HG02938 (cell line): ENCODE measurements at regions not wholly inside any gene's neighbourhood (a gene's known extent, or its start where the extent isn't known, plus 50 kb on each side); places are given as distances from the start of the nearest gene placed in this dataset.
"Not testable (repeated sequence)": the region's sequence is repeated elsewhere in the genome, so short reads cannot be mapped to it uniquely, and the experiment has no call there.

Source experiments
- ATAC-seq: cut with Tn5 transposase; IDR thresholded peaks from one replicate; pipeline ENCODE4 v1.9.1; 2021; ENCODE audit warnings: mild to moderate bottlenecking, moderate library complexity; ENCODE audit not compliant: unreplicated experiment

DNA sequence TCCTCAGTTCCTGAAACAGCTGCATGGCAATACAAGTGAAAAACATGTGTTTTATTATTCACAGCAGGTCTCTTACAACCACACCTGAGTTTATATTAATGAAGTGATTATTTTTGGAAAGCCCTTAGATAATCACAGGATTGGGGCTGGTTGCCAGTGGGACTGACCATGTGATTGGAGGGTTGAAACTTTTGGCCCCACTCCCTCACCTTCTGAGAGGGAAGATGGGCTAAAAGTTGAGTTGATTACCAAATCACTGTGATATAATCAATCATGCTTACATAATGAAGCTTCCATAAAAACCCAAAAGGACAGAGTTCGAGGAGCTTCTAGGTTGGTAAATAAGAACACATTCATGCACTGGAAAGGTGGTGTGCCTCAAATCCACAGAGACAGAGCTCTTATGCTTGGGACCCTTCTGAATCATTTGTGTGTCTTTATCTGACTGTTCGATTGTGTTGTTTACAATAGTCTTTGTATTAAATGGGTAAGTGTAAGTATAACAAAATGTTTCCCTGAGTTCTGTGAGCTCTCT is 393.9 kb downstream of the RPS24 start:
- ATAC-seq, result no peak

DNA sequence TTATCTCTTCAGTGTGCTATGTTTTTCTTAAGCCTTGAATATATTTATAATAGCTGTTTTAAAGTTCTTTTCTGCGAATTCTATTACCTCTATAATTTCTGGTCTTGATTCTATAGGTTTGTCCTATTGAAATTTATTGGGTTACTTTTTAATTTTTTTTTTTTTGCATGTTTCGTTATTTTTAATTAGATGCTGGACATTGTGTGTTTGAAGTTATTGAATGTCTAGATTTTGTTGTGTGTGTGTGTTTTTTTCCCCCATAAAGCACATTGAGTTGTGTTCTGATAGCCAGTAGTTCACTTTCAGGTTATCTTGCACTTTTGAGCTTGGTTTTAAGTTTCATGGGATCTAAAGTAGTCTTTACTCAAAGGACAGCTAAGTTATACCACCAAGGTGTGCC is 394.9 kb downstream of the RPS24 start:
- ATAC-seq, result no peak

DNA sequence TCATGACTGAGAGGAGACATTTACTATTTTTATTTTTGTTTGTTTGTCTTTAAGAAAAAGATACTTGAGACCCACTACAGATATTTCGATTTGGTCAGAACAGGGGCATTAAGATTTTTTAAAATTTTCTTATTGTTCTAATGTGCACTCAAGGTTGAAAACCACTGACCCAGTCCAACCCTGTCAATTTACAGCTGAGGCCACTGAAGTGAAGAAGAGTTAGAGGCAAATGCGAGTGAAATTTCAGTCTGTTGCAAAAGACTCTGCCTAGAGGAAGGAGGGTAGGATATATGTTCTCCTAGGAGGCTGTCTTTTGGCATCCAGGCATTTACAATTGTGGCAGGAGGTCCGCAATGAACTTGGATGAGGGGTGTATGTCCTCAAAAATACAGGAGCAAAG is 396.3 kb downstream of the RPS24 start:
- no peak for ATAC-seq

DNA sequence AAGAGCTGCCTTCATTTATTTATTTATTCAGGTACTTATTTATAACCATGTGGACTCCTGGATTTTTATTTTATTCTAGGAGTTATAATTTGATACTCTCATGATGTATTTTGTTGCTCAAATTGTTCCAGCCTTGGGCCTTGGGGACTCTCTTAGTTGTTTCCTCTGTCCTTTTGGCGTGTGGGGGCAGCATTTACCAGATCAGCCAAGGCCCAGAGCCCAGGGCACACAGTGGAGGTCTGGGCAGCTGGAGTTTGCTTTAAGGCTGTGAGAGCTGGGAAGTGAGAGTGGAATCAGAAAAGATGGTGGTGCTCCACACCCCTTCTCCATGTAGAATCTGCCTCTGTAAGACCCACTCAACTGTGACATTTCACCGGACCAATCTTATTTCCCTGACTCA is 398.9 kb downstream of the RPS24 start:
- no peak for ATAC-seq

DNA sequence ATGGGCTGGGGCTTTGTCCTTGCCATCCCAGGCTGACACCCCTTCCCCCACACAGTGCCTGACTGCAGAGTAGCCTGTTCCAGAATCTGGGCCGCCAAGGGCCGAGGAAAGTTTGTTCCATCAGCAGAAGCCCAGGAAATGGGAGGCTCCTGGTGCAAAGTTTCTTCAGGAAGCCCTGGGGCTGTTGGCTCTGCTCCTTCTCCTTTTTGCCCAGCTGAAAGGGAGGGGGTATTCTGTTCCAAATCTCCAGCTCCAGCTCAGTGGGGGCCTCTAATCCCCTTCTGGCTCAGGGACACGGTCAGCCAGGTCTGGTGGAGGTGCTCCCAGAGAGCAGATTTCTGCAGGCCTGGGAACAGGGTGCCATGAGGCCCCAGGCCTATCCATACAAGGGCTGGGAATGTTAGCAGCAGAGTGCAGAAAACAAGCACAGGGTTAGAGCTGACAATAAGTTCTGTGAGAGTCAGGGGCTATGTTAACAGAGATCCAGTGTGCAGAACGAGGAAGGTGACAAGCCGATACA is 399.5 kb downstream of the RPS24 start:
- ATAC-seq, result no peak

DNA sequence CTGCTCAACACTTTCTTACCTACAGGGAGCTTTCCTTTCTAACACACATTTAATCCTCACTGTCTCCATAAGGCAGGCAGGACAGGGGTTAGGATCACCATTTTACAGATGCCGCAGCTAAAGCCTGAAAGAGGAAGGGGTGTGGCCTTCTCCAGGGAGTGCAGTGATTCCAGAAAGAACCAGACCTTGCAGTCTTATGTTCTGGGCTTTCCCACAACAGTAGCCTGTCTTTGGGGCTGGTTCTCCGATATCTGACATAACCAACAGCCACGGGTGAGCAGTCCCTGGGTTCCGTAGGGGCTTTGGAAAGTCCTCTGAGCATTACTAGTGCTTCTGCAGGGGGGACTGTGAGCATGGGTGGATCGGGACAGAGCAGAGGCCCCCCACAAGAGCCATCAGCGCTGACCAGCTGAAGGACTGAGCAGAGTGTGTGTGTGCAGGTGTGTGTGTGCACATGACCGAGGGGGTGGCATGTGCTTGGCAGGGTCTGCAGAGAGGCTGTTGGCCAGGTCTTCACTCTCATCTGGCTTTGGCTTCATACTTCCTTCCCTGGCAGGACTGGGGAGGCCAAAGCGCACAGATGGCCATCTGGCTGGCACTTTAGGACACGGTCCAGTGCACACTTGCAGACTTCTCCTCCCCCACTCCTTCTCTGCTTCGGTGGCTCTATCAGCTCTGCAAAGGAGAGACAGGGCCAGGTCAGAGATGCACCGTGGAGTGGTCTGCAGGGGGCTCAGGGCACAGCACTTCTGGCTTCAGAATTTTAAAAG is 400.3 kb downstream of the RPS24 start:
- ATAC-seq, result no peak

DNA sequence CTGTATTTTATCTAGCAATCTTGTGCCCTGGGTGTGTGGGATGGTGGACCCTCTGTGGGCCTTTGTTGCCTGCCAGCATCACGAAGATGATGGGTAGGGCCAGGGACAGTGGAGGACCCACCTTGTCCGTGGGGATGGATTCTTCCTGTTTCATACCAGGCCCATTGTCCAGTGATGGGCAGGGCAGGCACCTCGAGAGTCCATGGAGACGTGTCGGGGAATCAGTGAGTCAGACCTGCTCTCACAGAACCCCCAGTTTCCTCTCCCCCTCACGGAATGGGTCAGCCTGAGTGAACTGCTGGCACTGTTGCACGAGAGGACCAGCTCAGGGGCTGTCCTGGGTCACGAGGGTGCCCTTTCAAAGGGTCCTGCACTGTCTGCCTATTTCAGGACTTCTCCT is 401.2 kb downstream of the RPS24 start:
- ATAC-seq, result no peak

DNA sequence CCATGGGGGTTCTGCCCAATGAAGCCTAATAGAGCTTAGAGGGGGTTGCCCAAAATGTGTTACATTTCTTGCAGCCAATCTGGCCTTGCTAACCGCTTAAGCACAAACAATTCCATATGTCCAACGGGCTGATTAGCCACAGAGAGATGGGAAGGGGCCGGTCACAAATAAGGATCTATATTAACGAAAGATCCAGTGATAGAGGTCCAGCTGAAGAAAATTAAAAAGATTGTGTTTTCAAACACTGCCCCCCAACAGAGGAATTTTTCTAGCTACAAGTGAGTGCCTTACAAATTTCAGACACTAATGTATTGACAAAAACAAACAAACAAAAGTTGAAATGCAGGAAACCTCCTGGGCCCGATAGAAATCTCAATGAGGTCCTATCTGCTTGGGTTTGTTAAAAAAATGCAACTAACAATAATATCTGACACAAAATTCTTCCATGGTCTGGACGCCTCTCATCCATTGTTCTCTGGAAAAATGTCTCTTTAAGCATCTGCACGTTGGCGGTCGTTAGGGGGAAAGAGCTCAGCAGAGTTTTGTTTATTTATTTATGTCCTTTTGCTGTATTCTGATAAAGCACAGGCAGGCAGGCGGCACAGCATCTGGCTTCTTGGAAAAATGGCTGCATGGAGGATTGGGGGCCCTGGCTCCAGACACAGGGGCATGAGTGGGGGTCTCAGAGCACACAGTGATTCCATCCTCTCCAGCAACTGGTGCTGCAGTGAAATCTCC is 402.0 kb downstream of the RPS24 start:
- ATAC-seq, result no peak

DNA sequence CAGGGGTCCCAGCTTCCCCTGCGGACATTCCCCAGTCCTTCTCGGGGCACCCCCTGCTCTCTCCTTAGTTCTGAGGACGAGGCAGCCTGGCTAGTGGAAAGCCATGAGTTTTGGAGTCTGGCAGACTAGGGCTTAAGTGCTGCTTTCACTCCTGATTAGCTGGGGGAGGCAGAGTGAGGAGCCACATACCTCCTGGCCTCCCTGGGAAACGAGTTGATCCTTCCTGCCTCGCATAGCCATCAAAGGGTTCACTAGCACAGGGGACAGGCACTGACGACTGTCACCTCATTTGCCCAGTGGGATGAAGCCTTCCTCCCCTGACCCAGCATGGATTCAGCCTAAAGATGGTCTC is 402.5 kb downstream of the RPS24 start:
- ATAC-seq, result no peak

DNA sequence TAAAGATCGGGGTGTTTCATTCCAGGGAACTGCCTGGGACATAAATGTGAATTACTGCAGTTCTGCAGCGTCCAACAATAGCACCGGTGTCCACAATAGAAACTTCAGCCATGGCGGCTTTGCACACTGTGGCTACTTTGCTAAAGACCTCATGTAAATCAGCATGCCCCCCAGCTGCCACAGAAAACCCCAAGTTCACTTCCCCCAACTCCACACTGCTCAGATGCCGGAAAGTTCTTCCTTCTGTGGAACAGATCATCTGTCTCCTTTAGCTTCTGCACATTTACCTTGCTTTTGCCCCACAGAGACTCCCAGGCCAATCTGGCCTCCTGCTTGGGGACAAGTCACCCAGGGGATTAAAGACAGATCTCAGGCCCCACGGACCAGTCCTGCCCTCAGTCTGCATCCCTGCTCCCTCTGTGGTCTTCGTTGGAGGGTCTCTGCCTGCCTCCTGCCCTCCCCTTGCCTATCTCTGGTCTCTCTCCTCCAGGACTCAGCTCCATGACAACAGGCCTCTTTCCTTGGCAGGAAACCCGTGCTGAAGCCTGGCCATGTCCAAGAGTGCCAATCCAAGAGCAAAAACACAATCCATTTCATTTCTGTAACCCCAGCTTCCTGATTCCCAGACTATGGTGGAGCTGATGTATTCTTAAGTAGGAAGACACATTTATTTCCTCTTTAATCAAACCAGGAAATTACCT is 403.2 kb downstream of the RPS24 start:
- no peak for ATAC-seq

DNA sequence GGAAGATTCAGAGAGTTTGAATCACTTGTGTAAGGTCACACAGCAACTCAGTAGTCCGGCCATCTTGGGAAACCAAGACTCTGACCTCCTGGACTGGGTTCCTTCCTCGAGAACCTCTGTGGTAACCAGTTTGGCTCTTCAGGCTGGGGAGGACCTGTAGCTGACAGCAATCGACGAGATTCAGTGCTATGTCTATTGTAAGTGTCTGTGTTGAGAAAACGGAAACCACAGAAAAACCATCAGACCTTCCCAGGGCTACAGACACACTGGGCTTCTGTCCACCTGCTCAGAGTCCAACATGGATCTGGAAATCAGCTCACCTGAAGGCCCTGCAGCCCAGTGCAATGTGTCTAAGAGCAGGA is 403.7 kb downstream of the RPS24 start:
- ATAC-seq, result no peak

DNA sequence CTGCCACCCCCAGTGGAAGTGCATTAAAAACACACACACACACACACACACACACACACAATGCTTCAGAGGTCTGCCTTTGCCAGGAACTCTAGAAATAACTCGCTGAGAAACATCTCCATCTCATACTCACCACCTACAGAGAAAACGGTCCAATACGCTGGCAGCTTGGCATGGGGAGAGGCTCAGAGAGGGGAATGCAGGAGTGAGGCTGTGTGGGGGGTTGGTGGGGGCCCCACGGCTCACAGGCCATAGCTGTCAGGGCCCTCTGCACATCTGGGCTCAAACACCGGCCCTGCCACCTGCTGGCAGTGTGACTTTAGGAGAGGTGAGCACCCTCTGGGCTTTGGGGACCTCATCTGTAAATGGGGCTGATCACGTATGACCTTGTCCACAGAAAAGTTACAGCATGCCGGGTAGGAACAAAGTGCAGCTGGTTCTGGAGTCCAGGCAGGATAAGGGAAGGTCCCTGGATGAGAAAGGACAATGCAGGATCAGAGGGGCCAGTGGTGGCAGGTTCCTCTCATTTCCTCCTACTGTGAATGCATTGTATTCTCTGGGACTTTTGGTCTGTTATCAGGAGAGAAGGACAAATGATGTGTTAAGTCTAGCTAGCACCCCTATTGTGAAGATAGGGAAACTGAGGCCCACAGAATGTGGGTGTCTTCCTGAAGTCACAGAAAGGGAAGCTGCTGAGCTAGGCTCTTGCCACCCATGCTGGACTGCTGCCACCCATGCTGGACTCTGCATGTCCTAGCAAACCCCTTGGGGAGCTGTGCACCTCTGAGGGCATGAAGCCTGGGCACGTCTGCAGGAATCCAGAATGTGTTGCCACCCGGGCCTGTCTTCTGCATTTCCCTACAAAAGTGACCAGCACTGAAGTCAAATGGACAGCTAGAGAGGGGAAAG is 404.6 kb downstream of the RPS24 start:
- no peak for ATAC-seq

DNA sequence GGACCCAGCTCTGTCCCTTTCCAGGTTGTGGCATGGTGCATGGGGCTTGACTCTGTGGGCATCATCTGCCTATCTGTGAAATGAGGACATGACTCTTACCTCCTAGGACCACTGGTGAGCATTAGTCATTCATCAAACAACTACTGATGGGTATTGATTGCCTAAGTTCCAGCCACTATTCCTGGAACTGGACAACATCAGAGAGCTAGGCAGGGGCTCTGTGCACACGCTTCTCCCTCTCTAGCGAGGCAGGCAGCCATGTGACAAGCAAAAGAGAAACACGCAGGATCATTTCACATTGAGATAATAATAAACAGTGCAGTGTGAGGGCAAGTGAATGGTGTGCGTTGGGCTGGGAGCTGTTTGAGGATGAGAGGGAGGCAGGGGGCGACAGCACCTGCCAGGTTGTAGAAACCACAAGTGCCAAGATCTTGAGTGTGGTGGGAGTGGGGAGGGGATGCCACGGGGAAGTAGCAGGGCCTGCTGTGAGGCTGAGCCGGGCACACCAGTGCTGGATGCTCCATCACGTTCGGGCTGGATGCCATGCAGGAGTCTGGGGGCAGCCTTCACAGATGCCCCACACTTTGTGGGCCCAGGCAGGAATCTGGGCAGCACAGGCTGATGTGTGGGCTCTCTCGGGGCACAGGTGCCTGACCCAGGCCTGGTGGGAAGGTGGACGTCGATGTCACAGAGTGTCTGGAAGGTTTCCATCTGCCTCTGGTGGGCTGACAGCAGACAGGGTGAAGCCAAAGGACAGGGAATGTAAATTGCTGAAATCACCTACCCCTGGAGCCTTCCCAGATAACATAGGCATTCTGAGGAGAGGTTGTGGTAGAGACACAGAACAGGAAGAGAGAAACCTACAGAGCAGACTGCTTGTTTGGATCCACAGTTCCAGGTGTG is 405.5 kb downstream of the RPS24 start:
- no peak for ATAC-seq

DNA sequence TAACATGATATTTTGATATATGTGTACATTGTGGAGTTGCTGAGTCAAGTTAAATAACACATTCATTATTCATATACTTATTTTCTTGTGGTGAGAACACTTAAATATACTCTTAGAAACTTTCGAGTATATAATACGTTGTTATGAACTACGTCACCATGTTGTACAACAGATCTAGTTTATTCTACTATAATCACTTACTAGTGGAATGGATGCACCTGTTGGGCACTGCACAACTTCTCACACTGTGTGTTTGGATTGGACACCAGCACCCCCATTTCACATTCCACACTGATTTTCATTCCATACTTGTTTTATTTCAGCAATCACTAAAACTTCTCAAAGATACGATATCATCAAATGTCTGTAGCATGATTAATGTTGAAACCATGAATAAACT is 407.3 kb downstream of the RPS24 start:
- ATAC-seq, result no peak

DNA sequence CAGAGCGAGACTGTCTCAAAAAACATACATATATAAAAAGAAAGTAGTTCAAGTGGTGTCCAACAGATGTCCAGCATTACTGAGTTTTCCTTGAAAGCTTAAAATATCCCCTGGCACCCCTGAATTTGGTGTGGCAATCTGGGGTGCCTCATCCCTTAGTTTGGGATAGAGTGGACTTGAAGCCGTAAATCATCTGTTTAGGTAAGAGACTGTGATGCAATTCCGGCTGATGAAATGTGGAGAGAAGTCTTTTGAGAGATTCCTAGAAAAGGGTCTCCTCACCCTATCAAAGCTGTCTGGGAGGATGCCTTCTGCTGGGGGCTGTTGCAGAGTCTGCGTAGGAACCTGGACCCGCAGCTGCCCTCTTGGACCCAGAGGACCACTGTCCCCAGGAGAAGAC is 408.0 kb downstream of the RPS24 start:
- ATAC-seq, result no peak

DNA sequence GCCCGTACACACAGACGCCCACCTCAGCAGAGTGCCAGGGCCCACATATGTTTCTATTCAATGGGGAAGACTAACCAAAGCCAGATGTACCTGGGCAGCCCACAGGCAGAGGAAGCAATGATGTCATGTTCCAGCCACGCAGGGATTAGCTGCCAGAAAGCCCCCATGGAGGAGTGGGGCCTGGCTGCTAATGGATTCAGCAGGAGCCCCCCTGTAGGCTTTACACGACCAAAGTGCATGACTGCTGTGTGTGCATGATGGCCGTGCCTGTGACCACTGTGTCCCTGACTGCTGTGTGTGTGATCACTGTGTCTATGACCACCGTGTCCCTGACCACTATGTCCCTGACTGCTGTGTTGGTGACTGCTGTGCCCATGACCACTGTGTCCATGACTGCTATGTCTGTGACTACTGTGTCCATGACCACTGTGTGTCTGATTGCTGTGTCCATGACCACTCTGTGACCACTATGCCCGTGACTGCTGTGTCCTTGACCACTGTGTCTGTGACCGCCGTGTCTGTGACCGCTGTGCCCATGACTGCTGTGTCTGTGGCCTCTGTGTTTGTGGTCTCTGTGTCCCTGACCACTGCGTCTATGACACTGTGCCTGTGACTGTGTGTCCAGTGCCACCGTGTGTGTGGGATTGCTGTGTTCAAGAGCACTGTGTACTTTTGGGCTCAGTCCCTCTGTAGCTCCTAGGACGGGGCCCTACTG is 409.3 kb downstream of the RPS24 start:
- ATAC-seq, result no peak

DNA sequence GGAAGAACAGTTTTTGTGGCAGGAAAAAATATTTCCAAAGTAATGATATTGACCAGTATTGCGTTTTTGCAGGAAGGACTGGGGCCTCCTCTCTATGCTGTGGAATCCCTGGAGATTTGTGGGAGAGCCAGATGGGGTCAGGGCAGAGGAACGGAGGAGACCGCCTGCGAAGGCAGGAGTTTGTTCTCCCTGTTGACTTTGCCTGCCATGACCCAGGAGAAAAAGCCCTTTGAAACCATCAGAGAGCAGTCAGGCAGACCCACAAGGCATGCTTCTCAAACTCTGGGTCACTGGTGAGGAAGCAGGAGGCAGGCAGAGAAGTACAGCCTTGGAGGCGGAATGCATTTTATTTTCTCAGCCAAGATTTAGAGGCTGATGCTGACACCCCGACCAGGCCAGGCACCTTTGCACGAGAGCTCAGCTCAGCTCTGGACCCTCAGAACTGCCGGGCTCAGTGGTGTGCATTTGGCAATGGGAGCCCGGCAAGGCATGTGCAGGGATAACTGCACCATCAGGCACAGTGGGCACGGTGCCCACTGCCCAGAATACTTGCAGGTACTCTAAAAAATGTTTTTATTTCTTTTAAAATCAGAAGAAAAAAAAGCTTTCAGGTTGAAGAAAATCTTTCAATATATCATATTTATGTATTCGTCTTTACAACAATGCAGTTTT is 410.4 kb downstream of the RPS24 start:
- ATAC-seq, result no peak

DNA sequence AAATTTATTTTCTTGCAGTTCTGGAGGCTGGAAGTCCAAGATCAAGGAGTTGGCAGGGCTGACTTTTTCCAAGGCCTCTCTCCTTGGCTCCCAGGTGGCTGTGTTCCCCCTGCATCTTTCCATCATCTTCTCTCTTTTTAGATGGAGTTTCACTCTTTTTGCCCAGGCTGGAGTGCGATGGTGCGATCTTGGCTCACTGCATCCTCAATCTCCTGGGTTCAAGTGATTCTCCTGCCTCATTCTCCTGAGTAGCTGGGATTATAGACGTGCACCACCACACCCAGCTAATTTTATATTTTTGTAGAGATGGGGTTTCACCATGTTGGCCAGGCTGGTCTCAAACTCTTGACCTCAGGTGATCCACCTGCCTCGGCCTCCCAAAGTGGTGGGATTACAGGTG is 411.1 kb downstream of the RPS24 start:
- not testable (repeated sequence) for ATAC-seq
